ENCODE measurements at regions not wholly inside any gene's neighbourhood (a gene's known extent, or its start where the extent isn't known, plus 50 kb on each side); places are given as distances from the start of the nearest gene placed in this dataset.

GRCh38 chr9:99680191-99680590, 141.5 kb upstream of the NR4A3 start:
- Histone ChIP-seq H3K79me2 (ENCODE audit: control insufficient read depth, low read length) (no peaks in the 10 kb centered on the region), H3K36me3 (ENCODE audit: control insufficient read depth, low read length) (no peaks in the 10 kb centered on the region), H3K4me1 (ENCODE audit: control insufficient read depth, low read length) (no peaks in the 10 kb centered on the region), H3K27ac (ENCODE audit: low read depth, low read length) (no peak overlapping the region), H3K4me3 (ENCODE audit: low read length) (no peak overlapping the region), H3K9me2 (replicated peaks; ENCODE audit: control insufficient read depth, low read length) (no peaks in the 10 kb centered on the region), H3K4me2 (ENCODE audit: low read length) (no peak overlapping the region), H3F3A (ENCODE audit: control insufficient read depth, insufficient read depth) (no peaks in the 10 kb centered on the region), H3K27me3 (ENCODE audit: control insufficient read depth, low read length) (no peaks in the 10 kb centered on the region), H3K9me3 (ENCODE audit: control insufficient read depth, insufficient read depth, low read length) (peaks cover 5% of the 10 kb centered on the region; the same call in 1 of the 2 replicates), H4K20me1 (ENCODE audit: control insufficient read depth, insufficient read depth, low read depth, low read length) (no peaks in the 10 kb centered on the region)
- TF ChIP-seq CTCF (IDR thresholded peaks at IDR 0.05; ENCODE audit: low read depth, low read length, poor library complexity, severe bottlenecking) (no peak), EZH2phosphoT487 (IDR thresholded peaks at IDR 0.05; ENCODE audit: borderline replicate concordance, low read length) (no peak)

- H3K27ac ChIP-seq (ENCODE audit: low read depth, low read length): no peak overlapping the region
- peaks cover 1% of the 10 kb centered on the region; the same call in 1 of the 2 replicates for H3K9me3 ChIP-seq (ENCODE audit: control insufficient read depth, insufficient read depth, low read length)
- no peaks in the 10 kb centered on the region for H3K79me2 ChIP-seq (ENCODE audit: control insufficient read depth, low read length)
- H3K4me1 ChIP-seq (ENCODE audit: control insufficient read depth, low read length): no peaks in the 10 kb centered on the region
- no peak overlapping the region for H3K4me3 ChIP-seq (ENCODE audit: low read length)
- no peaks in the 10 kb centered on the region for H3K27me3 ChIP-seq (ENCODE audit: control insufficient read depth, low read length)
- TF ChIP-seq CTCF (IDR thresholded peaks at IDR 0.05; ENCODE audit: low read depth, low read length, poor library complexity, severe bottlenecking): no peak
- TF ChIP-seq EZH2phosphoT487 (IDR thresholded peaks at IDR 0.05; ENCODE audit: borderline replicate concordance, low read length): no peak
- no peaks in the 10 kb centered on the region for H4K20me1 ChIP-seq (ENCODE audit: control insufficient read depth, insufficient read depth, low read depth, low read length)
- no peak overlapping the region for H3K4me2 ChIP-seq (ENCODE audit: low read length)
- H3K36me3 ChIP-seq (ENCODE audit: control insufficient read depth, low read length): no peaks in the 10 kb centered on the region
- H3F3A ChIP-seq (ENCODE audit: control insufficient read depth, insufficient read depth): no peaks in the 10 kb centered on the region
- H3K9me2 ChIP-seq (replicated peaks; ENCODE audit: control insufficient read depth, low read length): no peaks in the 10 kb centered on the region
These were observed 140.6 kb upstream of the NR4A3 start for GRCh38 chr9:99681113-99681512.

- H4K20me1 ChIP-seq (ENCODE audit: control insufficient read depth, insufficient read depth, low read depth, low read length): no peaks in the 10 kb centered on the region
- no peak overlapping the region for H3K4me2 ChIP-seq (ENCODE audit: low read length)
- no peaks in the 10 kb centered on the region for H3K9me3 ChIP-seq (ENCODE audit: control insufficient read depth, insufficient read depth, low read length)
- no peak overlapping the region for H3K27ac ChIP-seq (ENCODE audit: low read depth, low read length)
- no peaks in the 10 kb centered on the region for H3K9me2 ChIP-seq (replicated peaks; ENCODE audit: control insufficient read depth, low read length)
- H3K27me3 ChIP-seq (ENCODE audit: control insufficient read depth, low read length): no peaks in the 10 kb centered on the region
- H3F3A ChIP-seq (ENCODE audit: control insufficient read depth, insufficient read depth): no peaks in the 10 kb centered on the region
- no peaks in the 10 kb centered on the region for H3K79me2 ChIP-seq (ENCODE audit: control insufficient read depth, low read length)
- TF ChIP-seq CTCF (IDR thresholded peaks at IDR 0.05; ENCODE audit: low read depth, low read length, poor library complexity, severe bottlenecking) (no peak), EZH2phosphoT487 (IDR thresholded peaks at IDR 0.05; ENCODE audit: borderline replicate concordance, low read length) (no peak)
- no peak overlapping the region for H3K4me3 ChIP-seq (ENCODE audit: low read length)
- no peaks in the 10 kb centered on the region for H3K4me1 ChIP-seq (ENCODE audit: control insufficient read depth, low read length)
- no peaks in the 10 kb centered on the region for H3K36me3 ChIP-seq (ENCODE audit: control insufficient read depth, low read length)
These were observed 139.3 kb upstream of the NR4A3 start for GRCh38 chr9:99682378-99682777.

- Histone ChIP-seq H3K27ac (ENCODE audit: low read depth, low read length) (no peak overlapping the region), H3K79me2 (ENCODE audit: control insufficient read depth, low read length) (no peaks in the 10 kb centered on the region), H3K36me3 (ENCODE audit: control insufficient read depth, low read length) (no peaks in the 10 kb centered on the region), H3K9me2 (replicated peaks; ENCODE audit: control insufficient read depth, low read length) (no peaks in the 10 kb centered on the region), H4K20me1 (ENCODE audit: control insufficient read depth, insufficient read depth, low read depth, low read length) (no peaks in the 10 kb centered on the region), H3K27me3 (ENCODE audit: control insufficient read depth, low read length) (no peaks in the 10 kb centered on the region), H3K4me2 (ENCODE audit: low read length) (no peak overlapping the region), H3K4me1 (ENCODE audit: control insufficient read depth, low read length) (no peaks in the 10 kb centered on the region), H3K4me3 (ENCODE audit: low read length) (no peak overlapping the region), H3K9me3 (ENCODE audit: control insufficient read depth, insufficient read depth, low read length) (no peaks in the 10 kb centered on the region), H3F3A (ENCODE audit: control insufficient read depth, insufficient read depth) (no peaks in the 10 kb centered on the region)
- TF ChIP-seq EZH2phosphoT487 (IDR thresholded peaks at IDR 0.05; ENCODE audit: borderline replicate concordance, low read length) (no peak), CTCF (IDR thresholded peaks at IDR 0.05; ENCODE audit: low read depth, low read length, poor library complexity, severe bottlenecking) (no peak)
These were observed 138.8 kb upstream of the NR4A3 start for GRCh38 chr9:99682870-99683269.

Measured in DOHH2 (cell line).